Thyroid gland (tissue), 4 donors: ENCODE measurements at regions not wholly inside any gene's neighbourhood (a gene's known extent, or its start where the extent isn't known, plus 50 kb on each side); places are given as distances from the start of the nearest gene placed in this dataset.

Experiments used
- POLR2A ChIP-seq, 2 donors: fragments of 450-650 bp; IDR thresholded peaks; one replicate each; pipeline ENCODE4 v1.6.1; 2017; ENCODE audit warnings: antibody characterized with exemption in 2 of 2, mild to moderate bottlenecking in 2 of 2, moderate library complexity in 1 of 2
- TF ChIP-seq, protein P1 (sequence below), 6 experiments: fragments of 200-600 bp in 3 of 6; fragments of 450-650 bp in 3 of 6; sonication (generic) in 3 of 6; IDR thresholded peaks; one replicate each; pipeline ENCODE4 v1.5.1; 2016 to 2019; ENCODE audit warnings: antibody characterized with exemption in 6 of 6, mild to moderate bottlenecking in 2 of 6, inconsistent platforms in 1 of 6, moderate library complexity in 1 of 6

DNA sequence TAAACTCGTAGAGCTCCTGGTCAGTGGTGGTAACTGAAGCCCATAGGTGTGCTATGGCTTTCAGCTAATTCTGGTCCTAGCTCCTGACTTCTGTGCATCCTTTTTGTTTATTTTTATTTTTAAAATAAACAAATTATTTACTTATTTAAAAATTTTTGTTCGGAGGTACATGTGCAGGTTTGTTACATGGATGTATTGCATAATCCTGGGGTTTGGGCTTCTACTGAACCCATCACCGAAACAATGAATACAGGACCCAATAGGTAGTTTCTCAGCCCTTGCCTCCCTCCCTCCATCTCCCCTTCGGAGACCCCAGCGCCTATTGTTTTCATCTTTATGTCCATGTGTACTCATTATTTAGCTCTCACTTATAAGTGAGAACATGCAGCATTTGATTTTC lies 143.8 kb downstream of the URB2 start:
- TF ChIP-seq, protein P1, sequence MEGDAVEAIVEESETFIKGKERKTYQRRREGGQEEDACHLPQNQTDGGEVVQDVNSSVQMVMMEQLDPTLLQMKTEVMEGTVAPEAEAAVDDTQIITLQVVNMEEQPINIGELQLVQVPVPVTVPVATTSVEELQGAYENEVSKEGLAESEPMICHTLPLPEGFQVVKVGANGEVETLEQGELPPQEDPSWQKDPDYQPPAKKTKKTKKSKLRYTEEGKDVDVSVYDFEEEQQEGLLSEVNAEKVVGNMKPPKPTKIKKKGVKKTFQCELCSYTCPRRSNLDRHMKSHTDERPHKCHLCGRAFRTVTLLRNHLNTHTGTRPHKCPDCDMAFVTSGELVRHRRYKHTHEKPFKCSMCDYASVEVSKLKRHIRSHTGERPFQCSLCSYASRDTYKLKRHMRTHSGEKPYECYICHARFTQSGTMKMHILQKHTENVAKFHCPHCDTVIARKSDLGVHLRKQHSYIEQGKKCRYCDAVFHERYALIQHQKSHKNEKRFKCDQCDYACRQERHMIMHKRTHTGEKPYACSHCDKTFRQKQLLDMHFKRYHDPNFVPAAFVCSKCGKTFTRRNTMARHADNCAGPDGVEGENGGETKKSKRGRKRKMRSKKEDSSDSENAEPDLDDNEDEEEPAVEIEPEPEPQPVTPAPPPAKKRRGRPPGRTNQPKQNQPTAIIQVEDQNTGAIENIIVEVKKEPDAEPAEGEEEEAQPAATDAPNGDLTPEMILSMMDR (IDR thresholded peaks at IDR 0.05): no peak
- no peak for TF ChIP-seq POLR2A (IDR thresholded peaks at IDR 0.05)
